Peyer's patch (tissue), 4 donors: ENCODE measurements at regions not wholly inside any gene's neighbourhood (a gene's known extent, or its start where the extent isn't known, plus 50 kb on each side); places are given as distances from the start of the nearest gene placed in this dataset.

ENCODE experiments used
- CTCF ChIP-seq, 6 experiments: fragments of 450-650 bp in 4 of 6; fragments of 200-600 bp in 2 of 6; sonication (generic) in 1 of 6; IDR thresholded peaks; one replicate each; pipeline ENCODE4 v1.5.1; 2017 to 2019; ENCODE audit warnings: antibody characterized with exemption in 6 of 6, mild to moderate bottlenecking in 3 of 6, moderate library complexity in 1 of 6
- POLR2A ChIP-seq, 2 donors: fragments of 450-650 bp; IDR thresholded peaks; one replicate each; pipeline ENCODE4 v1.5.1; 2017; ENCODE audit warnings: antibody characterized with exemption in 2 of 2, mild to moderate bottlenecking in 2 of 2, moderate library complexity in 2 of 2

GRCh38 chr17:63364387-63364786, 81.7 kb downstream of the CYB561 start:
- TF ChIP-seq CTCF (IDR thresholded peaks at IDR 0.05) (no peak), POLR2A (IDR thresholded peaks at IDR 0.05) (no peak)
